Ishikawa (cell line): ENCODE measurements at regions not wholly inside any gene's neighbourhood (a gene's known extent, or its start where the extent isn't known, plus 50 kb on each side); places are given as distances from the start of the nearest gene placed in this dataset.

Source experiments
- CEBPB ChIP-seq: IDR thresholded peaks from 2 replicates; pipeline ENCODE4 v1.6.1; 2012
- CREB1 ChIP-seq: IDR thresholded peaks from 2 replicates; pipeline ENCODE4 v1.6.1; 2012; ENCODE audit warnings: low read depth
- REST ChIP-seq: IDR thresholded peaks from 2 replicates; pipeline ENCODE4 v1.6.1; 2012; ENCODE audit warnings: low read depth, mild to moderate bottlenecking
- TAF1 ChIP-seq: IDR thresholded peaks from 2 replicates; pipeline ENCODE4 v1.6.1; 2012; ENCODE audit warnings: low read depth, mild to moderate bottlenecking
- TF ChIP-seq, protein P1 (sequence below): IDR thresholded peaks from 2 replicates; pipeline ENCODE4 v1.6.1; 2012

DNA sequence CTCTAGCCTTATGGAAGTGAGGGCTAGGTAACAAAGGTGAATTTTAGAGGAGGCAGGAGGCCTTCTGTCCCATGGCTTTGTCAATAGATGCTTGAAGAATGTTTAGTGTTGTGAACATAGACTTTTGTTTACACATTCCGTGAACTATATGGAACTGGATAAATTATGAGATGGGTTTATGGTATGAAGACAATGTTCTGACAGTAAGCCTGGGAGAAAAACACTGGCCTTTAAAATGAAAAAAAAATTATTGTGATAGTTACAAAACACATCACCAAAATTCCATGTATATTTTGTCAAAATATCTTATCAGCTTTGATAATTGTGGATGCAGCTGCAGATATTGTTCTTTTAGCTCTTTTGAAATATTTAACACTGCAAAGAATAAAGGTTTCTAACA lies 251.5 kb upstream of the DCN start:
- TF ChIP-seq REST, result no peak
- TF ChIP-seq, protein P1, sequence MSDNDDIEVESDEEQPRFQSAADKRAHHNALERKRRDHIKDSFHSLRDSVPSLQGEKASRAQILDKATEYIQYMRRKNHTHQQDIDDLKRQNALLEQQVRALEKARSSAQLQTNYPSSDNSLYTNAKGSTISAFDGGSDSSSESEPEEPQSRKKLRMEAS, result no peak
- no peak for TF ChIP-seq TAF1
- no peak for TF ChIP-seq CREB1
- TF ChIP-seq CEBPB, result no peak
